ENCODE measurements at regions not wholly inside any gene's neighbourhood (a gene's known extent, or its start where the extent isn't known, plus 50 kb on each side); places are given as distances from the start of the nearest gene placed in this dataset.

- POLR2A ChIA-PET = no interaction called here
Observed at GRCh38 chr12:17371491-17372215, 718.3 kb downstream of the RERGL start.

GRCh38 chr12:17370621-17371020 is 719.4 kb downstream of the RERGL start:
- TF ChIP-seq EZH2phosphoT487 (IDR thresholded peaks at IDR 0.05; ENCODE audit: borderline replicate concordance, low read depth, low read length) = no peak
- no peak for TF ChIP-seq CTCF (conservative IDR thresholded peaks at IDR 0.05; ENCODE audit: low read length)
- no TSS peak for BruUV-seq (replicated peaks)
- Histone ChIP-seq H3K9me2 (ENCODE audit: insufficient read depth, low read length) (no peaks in the 10 kb centered on the region), H3K79me2 (ENCODE audit: insufficient read depth, low read depth, low read length) (no peaks in the 10 kb centered on the region), H3K4me3 (ENCODE audit: low read depth, low read length, poor library complexity, severe bottlenecking) (no peak overlapping the region), H2AFZ (ENCODE audit: low read length) (no peak overlapping the region), H3K4me2 (ENCODE audit: low read length) (no peak overlapping the region), H3K36me3 (ENCODE audit: insufficient read depth, low read length) (no peaks in the 10 kb centered on the region), H4K20me1 (ENCODE audit: insufficient read depth, low read length) (no peaks in the 10 kb centered on the region), H3K27ac (ENCODE audit: low read depth, low read length, poor library complexity, severe bottlenecking) (no peak overlapping the region), H3K4me1 (ENCODE audit: insufficient read depth, low read length, poor library complexity, severe bottlenecking) (no peaks in the 10 kb centered on the region), H3K9me3 (ENCODE audit: low read length) (no peaks in the 10 kb centered on the region)
- ChIA-PET CTCF (ENCODE audit: unreplicated experiment) (no interaction called here), POLR2A (no interaction called here)
- no peak for DNase-seq (ENCODE audit: low spot score)
- intact Hi-C loops (cut with micrococcal nuclease; ENCODE audit: unreplicated experiment) = no loop called here

More at GRCh38 chr12:17371491-17372215, 718.3 kb downstream of the RERGL start:
- H3K27ac ChIP-seq (ENCODE audit: low read depth, low read length, poor library complexity, severe bottlenecking) = no peak overlapping the region
- CTCF ChIA-PET (ENCODE audit: unreplicated experiment) = no interaction called here
- TF ChIP-seq CTCF (conservative IDR thresholded peaks at IDR 0.05; ENCODE audit: low read length) = no peak
- TF ChIP-seq EZH2phosphoT487 (IDR thresholded peaks at IDR 0.05; ENCODE audit: borderline replicate concordance, low read depth, low read length) = no peak
- no peak overlapping the region for H2AFZ ChIP-seq (ENCODE audit: low read length)
- H3K4me1 ChIP-seq (ENCODE audit: insufficient read depth, low read length, poor library complexity, severe bottlenecking) = no peaks in the 10 kb centered on the region
- H3K4me3 ChIP-seq (ENCODE audit: low read depth, low read length, poor library complexity, severe bottlenecking) = no peak overlapping the region
- no peaks in the 10 kb centered on the region for H3K9me3 ChIP-seq (ENCODE audit: low read length)
- intact Hi-C loops (cut with micrococcal nuclease; ENCODE audit: unreplicated experiment) = no loop called here
- no peaks in the 10 kb centered on the region for H3K79me2 ChIP-seq (ENCODE audit: insufficient read depth, low read depth, low read length)
- no peaks in the 10 kb centered on the region for H3K9me2 ChIP-seq (ENCODE audit: insufficient read depth, low read length)
- DNase-seq (ENCODE audit: low spot score) = no peak
- H3K4me2 ChIP-seq (ENCODE audit: low read length) = no peak overlapping the region
- no peaks in the 10 kb centered on the region for H3K36me3 ChIP-seq (ENCODE audit: insufficient read depth, low read length)
- no TSS peak for BruUV-seq (replicated peaks)
- H4K20me1 ChIP-seq (ENCODE audit: insufficient read depth, low read length) = no peaks in the 10 kb centered on the region

DNA sequence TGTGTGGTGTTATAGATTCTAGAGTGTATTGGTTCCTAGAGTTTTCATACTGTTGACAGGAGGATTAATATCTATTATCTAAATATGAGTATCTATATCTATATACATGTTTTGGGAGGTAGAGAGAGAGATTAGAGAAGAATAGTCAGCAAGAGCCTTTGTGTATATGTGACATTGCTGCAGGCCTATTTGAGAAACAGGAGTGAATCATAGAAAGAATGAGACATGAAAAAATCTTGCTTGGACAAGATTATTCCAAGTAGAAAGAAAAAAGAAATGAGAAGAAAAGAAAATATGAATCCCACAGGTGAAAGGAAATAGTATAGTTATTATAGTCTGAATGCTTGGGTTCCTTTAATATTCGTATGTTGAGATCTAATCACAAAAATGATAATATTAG is 720.4 kb downstream of the RERGL start:
- no TSS peak for BruUV-seq (replicated peaks)
- H2AFZ ChIP-seq (ENCODE audit: low read length) = no peak overlapping the region
- ChIA-PET CTCF (ENCODE audit: unreplicated experiment) (no interaction called here), POLR2A (interaction anchor here (0.6 kb wide), 1 partner anchor 461 kb away, joined by 3 read pairs; no protein-coding TSS in a partner anchor)
- H3K4me3 ChIP-seq (ENCODE audit: low read depth, low read length, poor library complexity, severe bottlenecking) = no peak overlapping the region
- no peaks in the 10 kb centered on the region for H3K79me2 ChIP-seq (ENCODE audit: insufficient read depth, low read depth, low read length)
- H3K27ac ChIP-seq (ENCODE audit: low read depth, low read length, poor library complexity, severe bottlenecking) = no peak overlapping the region
- intact Hi-C loops (cut with micrococcal nuclease; ENCODE audit: unreplicated experiment) = no loop called here
- no peaks in the 10 kb centered on the region for H4K20me1 ChIP-seq (ENCODE audit: insufficient read depth, low read length)
- no peaks in the 10 kb centered on the region for H3K36me3 ChIP-seq (ENCODE audit: insufficient read depth, low read length)
- TF ChIP-seq CTCF (conservative IDR thresholded peaks at IDR 0.05; ENCODE audit: low read length) = no peak
- no peak overlapping the region for H3K4me2 ChIP-seq (ENCODE audit: low read length)
- DNase-seq (ENCODE audit: low spot score) = no peak
- H3K4me1 ChIP-seq (ENCODE audit: insufficient read depth, low read length, poor library complexity, severe bottlenecking) = no peaks in the 10 kb centered on the region
- H3K9me2 ChIP-seq (ENCODE audit: insufficient read depth, low read length) = no peaks in the 10 kb centered on the region
- no peaks in the 10 kb centered on the region for H3K9me3 ChIP-seq (ENCODE audit: low read length)
